Left lung (tissue), 4 donors: ENCODE measurements at regions not wholly inside any gene's neighbourhood (a gene's known extent, or its start where the extent isn't known, plus 50 kb on each side); places are given as distances from the start of the nearest gene placed in this dataset.

Experiments
- ATAC-seq: fragments of 200-7000 bp; cut with Tn5 transposase; one replicate; pipeline ENCODE4 v1.9.1; 2020; ENCODE audit warnings: moderate library complexity
- DNase-seq, 4 donors: peaks; one replicate each; pipeline ENCODE4 v3.0.0-alpha.2; 2013 to 2020
- H3K27ac ChIP-seq, 2 donors: fragments of 200-600 bp; sonication (generic) in 1 of 2; one replicate each; pipeline versions ENCODE4 v1.5.0 to v1.8.0; 2020 to 2021
- H3K27me3 ChIP-seq, 2 donors: fragments of 200-600 bp; sonication (generic) in 1 of 2; one replicate each; pipeline versions ENCODE4 v1.5.0 to v1.8.0; 2020 to 2021
- H3K36me3 ChIP-seq, 2 donors: fragments of 200-600 bp; sonication (generic) in 1 of 2; one replicate each; pipeline versions ENCODE4 v1.5.0 to v1.8.0; 2020 to 2021
- H3K4me1 ChIP-seq, 2 donors: fragments of 200-600 bp; one replicate each; pipeline ENCODE4 v1.8.0; 2021
- H3K4me3 ChIP-seq, 2 donors: fragments of 200-600 bp; sonication (generic) in 1 of 2; one replicate each; pipeline versions ENCODE4 v1.5.0 to v1.8.0; 2020 to 2021; ENCODE audit warnings: mild to moderate bottlenecking in 1 of 2
- H3K9me3 ChIP-seq, 2 donors: fragments of 200-600 bp; sonication (generic) in 1 of 2; one replicate each; pipeline versions ENCODE4 v1.5.0 to v1.8.0; 2020 to 2021
- intact Hi-C, 2 donors: fragments of 100-400 bp; cut with DNase I; formaldehyde crosslinking; loops; one replicate each; pipeline versions ENCODE4 v1.11.2 to v1.14.2; 2022
- TF ChIP-seq, protein P1 (sequence below), 2 donors: fragments of 200-600 bp; sonication (generic) in 1 of 2; IDR thresholded peaks; one replicate each; pipeline versions ENCODE4 v1.5.0 to v1.8.0; 2021; ENCODE audit warnings: antibody characterized with exemption in 2 of 2
- donor health status: DM: no; HTN: yes; CAD: no.
- donor health status: DM: no; HTN: no; CAD: no.

DNA sequence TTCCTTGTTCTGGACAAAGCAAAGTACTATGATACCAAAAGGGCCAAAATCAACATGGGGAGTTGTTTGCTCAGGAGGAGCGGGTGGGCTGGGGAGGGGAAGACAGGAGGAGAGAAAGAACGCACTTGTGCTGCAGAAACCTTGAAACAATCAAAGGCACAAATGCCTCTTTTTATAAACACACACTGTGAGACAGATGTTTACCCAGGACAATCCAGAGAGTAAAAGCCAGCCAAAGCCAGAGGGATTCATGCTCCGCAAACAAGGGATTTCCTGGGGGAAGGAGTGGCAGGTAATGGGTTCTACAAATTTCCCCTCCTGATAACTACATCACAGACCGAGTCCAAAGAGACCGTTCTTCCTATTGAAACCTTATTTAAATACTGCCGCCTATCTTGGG lies 323.5 kb upstream of the SKOR2 start:
- no peak overlapping the region for H3K4me3 ChIP-seq
- no peak for ATAC-seq
- DNase-seq = no peak
- H3K27ac ChIP-seq = no peak overlapping the region
- H3K9me3 ChIP-seq = no peaks in the 10 kb centered on the region
- H3K4me1 ChIP-seq = no peaks in the 10 kb centered on the region
- no peaks in the 10 kb centered on the region for H3K36me3 ChIP-seq
- intact Hi-C loops = no loop called here
- no peaks in the 10 kb centered on the region for H3K27me3 ChIP-seq
- TF ChIP-seq, protein P1, sequence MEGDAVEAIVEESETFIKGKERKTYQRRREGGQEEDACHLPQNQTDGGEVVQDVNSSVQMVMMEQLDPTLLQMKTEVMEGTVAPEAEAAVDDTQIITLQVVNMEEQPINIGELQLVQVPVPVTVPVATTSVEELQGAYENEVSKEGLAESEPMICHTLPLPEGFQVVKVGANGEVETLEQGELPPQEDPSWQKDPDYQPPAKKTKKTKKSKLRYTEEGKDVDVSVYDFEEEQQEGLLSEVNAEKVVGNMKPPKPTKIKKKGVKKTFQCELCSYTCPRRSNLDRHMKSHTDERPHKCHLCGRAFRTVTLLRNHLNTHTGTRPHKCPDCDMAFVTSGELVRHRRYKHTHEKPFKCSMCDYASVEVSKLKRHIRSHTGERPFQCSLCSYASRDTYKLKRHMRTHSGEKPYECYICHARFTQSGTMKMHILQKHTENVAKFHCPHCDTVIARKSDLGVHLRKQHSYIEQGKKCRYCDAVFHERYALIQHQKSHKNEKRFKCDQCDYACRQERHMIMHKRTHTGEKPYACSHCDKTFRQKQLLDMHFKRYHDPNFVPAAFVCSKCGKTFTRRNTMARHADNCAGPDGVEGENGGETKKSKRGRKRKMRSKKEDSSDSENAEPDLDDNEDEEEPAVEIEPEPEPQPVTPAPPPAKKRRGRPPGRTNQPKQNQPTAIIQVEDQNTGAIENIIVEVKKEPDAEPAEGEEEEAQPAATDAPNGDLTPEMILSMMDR (IDR thresholded peaks at IDR 0.05) = no peak

DNA sequence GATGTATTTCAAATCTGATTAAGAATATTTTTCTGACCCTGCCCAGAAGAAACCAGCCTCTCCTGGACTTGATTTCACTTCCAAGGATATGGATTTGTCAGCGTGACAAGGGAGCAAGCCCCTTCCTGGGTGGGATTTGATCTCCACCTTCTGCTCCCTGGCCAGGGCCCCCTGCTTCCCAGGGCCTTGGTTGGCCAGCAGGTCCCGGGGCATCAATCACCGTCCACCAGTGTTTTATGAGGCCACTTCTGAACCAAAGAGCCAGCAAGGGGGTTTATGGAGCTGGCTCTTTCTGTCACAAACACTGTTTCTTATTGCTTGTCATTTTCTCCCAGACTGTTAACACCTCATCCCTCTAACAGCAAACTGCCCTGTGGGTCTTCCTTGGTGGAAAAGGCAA lies 320.5 kb upstream of the SKOR2 start:
- intact Hi-C loops = no loop called here

DNA sequence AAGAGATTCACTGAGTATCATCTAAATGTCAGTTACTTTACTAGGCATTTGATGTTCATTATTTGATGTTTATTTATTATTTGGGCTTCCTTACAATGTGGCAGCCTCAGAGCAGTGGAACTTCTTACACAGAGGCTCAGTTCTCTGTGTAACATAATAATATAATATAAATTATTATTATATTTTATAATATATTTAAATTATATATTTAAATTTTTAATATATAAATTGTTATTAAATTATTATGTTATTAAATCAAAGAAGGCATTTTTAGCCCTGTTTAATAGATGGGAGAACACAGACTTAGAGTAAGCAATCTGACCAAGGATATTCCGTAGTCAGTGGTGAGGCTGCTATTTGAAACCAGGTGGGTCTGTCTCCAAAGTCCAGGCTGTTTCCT lies 315.3 kb upstream of the SKOR2 start:
- DNase-seq = no peak
- no peak for ATAC-seq
- Histone ChIP-seq H3K9me3 (no peaks in the 10 kb centered on the region), H3K4me3 (no peak overlapping the region), H3K27me3 (peaks cover 0 to 3% of the 10 kb centered on the region in 2 donors), H3K27ac (no peak overlapping the region), H3K36me3 (no peaks in the 10 kb centered on the region), H3K4me1 (no peaks in the 10 kb centered on the region)
- TF ChIP-seq, protein P1 (IDR thresholded peaks at IDR 0.05) = no peak
- intact Hi-C loops = no loop called here

More for the DNA sequence above, 320.5 kb upstream of the SKOR2 start:
- Histone ChIP-seq H3K4me1 (no peaks in the 10 kb centered on the region), H3K27me3 (no peaks in the 10 kb centered on the region), H3K4me3 (no peak overlapping the region), H3K36me3 (no peaks in the 10 kb centered on the region), H3K27ac (no peak overlapping the region), H3K9me3 (no peaks in the 10 kb centered on the region)
- DNase-seq = no peak
- no peak for ATAC-seq
- TF ChIP-seq, protein P1 (IDR thresholded peaks at IDR 0.05) = no peak

DNA sequence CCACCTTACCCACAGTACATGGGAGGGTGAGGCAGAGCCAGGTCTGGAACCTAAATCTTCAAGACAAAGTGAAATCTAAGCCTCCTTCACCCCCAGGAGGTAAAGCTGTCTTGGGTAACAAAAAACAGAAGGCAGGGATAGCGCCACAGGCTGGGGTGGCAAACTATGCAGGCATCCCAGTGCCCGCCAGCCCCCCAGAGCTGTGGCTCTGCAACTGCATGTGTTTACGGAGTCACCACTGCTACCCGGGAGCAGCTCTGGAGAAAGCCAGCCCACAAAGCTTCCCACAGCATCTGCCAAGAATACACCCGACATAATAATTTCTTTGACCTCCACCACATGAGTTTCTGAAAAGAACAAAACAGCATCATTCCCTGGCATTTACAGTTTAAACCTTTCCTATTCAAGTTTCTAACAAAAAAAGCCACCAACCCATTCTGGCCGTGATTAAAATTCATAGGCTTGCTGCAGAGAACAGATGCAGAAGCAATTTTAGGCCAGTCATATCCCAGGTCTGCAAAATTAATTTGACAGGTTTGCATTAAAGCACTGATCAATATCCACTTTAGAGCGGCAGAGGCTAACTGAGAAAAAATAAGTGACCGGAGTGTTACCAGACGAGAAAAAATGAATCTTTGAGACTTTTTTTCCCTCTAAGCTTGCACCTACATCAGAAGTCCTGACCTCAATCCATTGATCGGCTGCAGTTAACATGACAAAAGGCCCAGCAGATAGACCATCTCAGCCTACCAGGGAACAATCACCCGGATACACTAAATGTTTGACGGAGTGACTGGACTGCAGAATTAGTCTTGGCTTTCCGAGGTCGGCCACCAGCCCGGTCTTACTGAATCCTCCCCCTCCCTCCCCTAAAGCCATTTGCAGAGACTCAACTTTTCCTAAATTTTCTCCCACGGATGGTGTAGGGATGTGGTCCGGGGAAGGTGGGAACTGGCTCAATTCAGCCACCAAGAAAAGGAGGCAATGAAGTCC lies 309.6 kb upstream of the SKOR2 start:
- Histone ChIP-seq H3K4me1 (no peaks in the 10 kb centered on the region), H3K36me3 (no peaks in the 10 kb centered on the region), H3K27ac (no peak overlapping the region), H3K27me3 (peaks cover 0 to 21% of the 10 kb centered on the region in 2 donors), H3K9me3 (no peaks in the 10 kb centered on the region), H3K4me3 (no peak overlapping the region)
- intact Hi-C loops = no loop called here
- TF ChIP-seq, protein P1 (IDR thresholded peaks at IDR 0.05) = no peak
- DNase-seq = no peak
- no peak for ATAC-seq

DNA sequence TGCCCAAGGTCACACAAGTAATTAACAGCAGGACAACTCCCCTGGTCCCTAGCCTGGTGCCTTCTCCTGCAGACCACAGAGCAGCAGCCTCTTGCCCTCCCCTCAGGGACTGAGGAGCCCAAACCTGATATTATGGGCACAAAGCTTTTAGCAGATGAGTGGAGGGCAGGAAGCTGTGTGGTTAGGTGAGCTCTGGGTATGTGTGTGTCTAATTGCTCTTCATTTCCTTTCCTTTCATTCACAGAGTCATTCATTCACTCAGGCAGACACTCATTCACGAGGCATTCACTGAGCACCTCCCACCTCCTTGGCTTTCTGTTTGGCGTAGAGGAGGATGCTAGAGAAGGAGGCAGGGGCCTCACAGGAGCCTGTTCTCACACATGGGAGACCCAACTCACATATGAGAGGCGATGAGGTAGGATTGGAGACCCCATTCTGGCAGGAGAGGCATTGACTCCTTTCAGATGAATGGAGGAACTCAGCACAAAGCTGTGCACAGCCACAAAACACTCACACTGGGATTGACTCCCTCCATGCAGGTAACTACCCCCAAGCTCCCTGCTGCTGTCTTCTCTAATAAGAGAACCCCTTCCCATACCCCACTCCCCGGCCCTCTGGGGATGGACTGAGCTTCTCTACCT lies 306.8 kb upstream of the SKOR2 start:
- Histone ChIP-seq H3K4me3 (no peak overlapping the region), H3K27ac (no peak overlapping the region), H3K36me3 (no peaks in the 10 kb centered on the region), H3K27me3 (peaks cover 0 to 21% of the 10 kb centered on the region in 2 donors), H3K9me3 (no peaks in the 10 kb centered on the region), H3K4me1 (no peaks in the 10 kb centered on the region)
- TF ChIP-seq, protein P1 (IDR thresholded peaks at IDR 0.05) = no peak
- DNase-seq = no peak
- intact Hi-C loops = no loop called here
- ATAC-seq = no peak
